HEK293 (cell line): ENCODE measurements at regions not wholly inside any gene's neighbourhood (a gene's known extent, or its start where the extent isn't known, plus 50 kb on each side); places are given as distances from the start of the nearest gene placed in this dataset.

Experiments used
- ATF2 ChIP-seq: fragments of 450-650 bp; formaldehyde crosslinking; IDR thresholded peaks from 2 replicates; pipeline ENCODE4 v1.5.1; 2016; ENCODE audit warnings: missing biosample characterization, missing genetic modification characterization, low read depth
- CTCF ChIP-seq: fragments of 450-650 bp; formaldehyde crosslinking; IDR thresholded peaks from 2 replicates; pipeline ENCODE4 v1.5.1; 2016; ENCODE audit warnings: missing biosample characterization, missing genetic modification characterization
- KLF9 ChIP-seq: fragments of 450-650 bp; formaldehyde crosslinking; IDR thresholded peaks from 2 replicates; pipeline ENCODE4 v1.5.1; 2016; ENCODE audit warnings: missing biosample characterization, missing genetic modification characterization, low read depth
- OSR2 ChIP-seq: fragments of 450-650 bp; formaldehyde crosslinking; IDR thresholded peaks from 2 replicates; pipeline ENCODE4 v1.5.1; 2016; ENCODE audit warnings: missing biosample characterization, missing genetic modification characterization
- PRDM4 ChIP-seq: fragments of 450-650 bp; formaldehyde crosslinking; IDR thresholded peaks from 2 replicates; pipeline ENCODE4 v1.5.1; 2017; ENCODE audit warnings: missing biosample characterization, missing genetic modification characterization
- ZBTB44 ChIP-seq: fragments of 450-650 bp; IDR thresholded peaks from 2 replicates; pipeline ENCODE4 v1.5.1; 2018; ENCODE audit warnings: missing biosample characterization, mild to moderate bottlenecking, missing genetic modification characterization
- ZNF362 ChIP-seq: fragments of 450-650 bp; formaldehyde crosslinking; IDR thresholded peaks from 2 replicates; pipeline ENCODE4 v1.5.1; 2016; ENCODE audit warnings: missing biosample characterization, missing genetic modification characterization
- ZNF398 ChIP-seq: fragments of 450-650 bp; formaldehyde crosslinking; IDR thresholded peaks from 2 replicates; pipeline ENCODE4 v1.5.1; 2017; ENCODE audit warnings: missing biosample characterization, missing genetic modification characterization
- ZNF571 ChIP-seq: fragments of 450-650 bp; formaldehyde crosslinking; IDR thresholded peaks from 2 replicates; pipeline ENCODE4 v1.5.0; 2017; ENCODE audit warnings: missing biosample characterization, missing genetic modification characterization
- ZNF792 ChIP-seq: fragments of 450-650 bp; formaldehyde crosslinking; IDR thresholded peaks from 2 replicates; pipeline ENCODE4 v1.5.1; 2016; ENCODE audit warnings: missing biosample characterization, missing genetic modification characterization
- ZSCAN30 ChIP-seq: fragments of 450-650 bp; IDR thresholded peaks from 2 replicates; pipeline ENCODE4 v1.5.1; 2018; ENCODE audit warnings: missing biosample characterization, mild to moderate bottlenecking, missing genetic modification characterization, moderate library complexity

GRCh38 chr6:104321301-104321700, 538.4 kb downstream of the HACE1 start:
- TF ChIP-seq CTCF (tag by site-specific recombination) = no peak
- no peak for TF ChIP-seq ZNF571 (tag by site-specific recombination)
- no peak for TF ChIP-seq OSR2 (tag by site-specific recombination)
- TF ChIP-seq ZSCAN30 (tag by site-specific recombination) = no peak
- TF ChIP-seq ZNF792 = no peak
- no peak for TF ChIP-seq KLF9 (tag by site-specific recombination)
- no peak for TF ChIP-seq ZBTB44 (tag by site-specific recombination)
- TF ChIP-seq ZNF362 (tag by site-specific recombination) = no peak
- TF ChIP-seq ZNF398 (tag by site-specific recombination) = no peak
- no peak for TF ChIP-seq PRDM4
- TF ChIP-seq ATF2 (tag by site-specific recombination) = no peak
